ENCODE measurements at regions not wholly inside any gene's neighbourhood (a gene's known extent, or its start where the extent isn't known, plus 50 kb on each side); places are given as distances from the start of the nearest gene placed in this dataset.

DNA sequence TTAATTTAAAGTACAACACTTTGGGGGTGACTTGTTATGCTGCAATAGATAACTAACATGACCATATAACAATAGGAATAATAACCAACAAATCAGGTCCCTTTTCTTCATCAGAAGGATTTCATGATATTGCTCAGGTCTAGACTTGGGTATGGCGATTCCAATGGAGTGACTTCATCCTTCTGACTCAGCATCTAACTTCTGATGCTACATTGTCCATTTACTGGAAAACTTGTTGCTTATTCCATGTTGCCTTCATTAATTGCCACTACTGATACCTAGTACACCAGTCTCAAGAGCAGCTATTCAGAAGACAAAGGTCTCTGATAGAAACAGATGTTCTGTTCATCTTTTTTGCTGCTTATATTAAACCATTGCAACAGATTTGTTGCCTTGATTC is 324.3 kb downstream of the TGFB2 start:
- in situ Hi-C loops (cut with MboI; ENCODE audit: low sequenced_read_pairs) = no loop called here

DNA sequence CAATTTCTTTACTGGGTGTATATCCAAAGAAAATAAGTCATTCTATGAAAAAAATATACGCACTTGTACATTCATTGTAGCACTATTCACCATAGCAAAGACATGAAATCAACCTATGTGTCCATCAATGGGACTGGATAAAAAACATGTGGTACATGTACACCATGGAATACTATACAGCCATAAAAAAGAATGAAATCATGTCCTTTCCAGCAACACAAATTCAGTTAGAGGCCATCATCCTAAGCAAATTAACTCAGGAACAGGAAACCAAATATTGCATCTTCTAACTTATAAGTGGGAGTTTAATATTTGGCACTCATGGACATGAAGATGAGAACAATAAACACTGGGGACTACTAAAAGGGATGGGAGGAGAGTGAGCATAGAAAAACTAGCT is 325.7 kb downstream of the TGFB2 start:
- in situ Hi-C loops (cut with MboI; ENCODE audit: low sequenced_read_pairs) = no loop called here

DNA sequence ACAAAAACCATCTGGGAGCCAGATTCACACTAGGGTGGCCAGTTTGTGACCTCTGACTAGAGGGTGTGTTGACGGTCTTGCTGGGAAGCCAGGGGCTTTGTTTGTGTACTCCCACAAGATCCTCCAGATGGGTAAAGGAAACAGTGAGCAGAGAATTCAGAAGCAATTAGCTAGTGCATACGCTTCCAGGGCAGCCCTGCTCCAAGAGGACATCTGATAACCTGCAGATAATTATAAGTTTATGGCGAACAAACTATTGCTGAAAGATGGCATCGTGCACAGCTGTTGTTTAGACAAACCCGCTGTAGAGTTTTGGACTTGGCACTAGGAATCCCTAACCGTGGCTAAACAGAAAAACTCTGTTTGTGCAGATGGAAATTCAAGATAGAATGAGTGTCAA is 326.4 kb downstream of the TGFB2 start:
- in situ Hi-C loops (cut with MboI; ENCODE audit: low sequenced_read_pairs) = no loop called here

DNA sequence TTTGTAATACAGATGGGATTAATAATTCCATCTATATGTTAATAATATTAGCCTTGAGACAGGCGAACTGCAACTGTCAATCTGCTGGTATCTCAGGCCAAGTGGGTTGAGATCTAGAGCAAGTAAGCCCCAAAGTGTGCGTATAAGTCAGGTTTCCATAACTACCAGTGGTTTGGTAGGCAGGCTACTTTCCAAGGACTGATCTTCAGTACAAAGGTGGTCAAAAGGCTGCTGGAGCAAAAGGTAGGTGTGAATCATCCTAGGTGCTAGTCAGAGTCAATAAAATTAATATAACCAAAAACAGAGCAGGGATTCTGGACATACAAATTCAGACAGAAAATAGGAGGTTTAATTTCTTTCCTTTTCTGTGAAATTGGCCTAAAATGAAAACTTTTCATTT is 328.0 kb downstream of the TGFB2 start:
- in situ Hi-C loops (cut with MboI; ENCODE audit: low sequenced_read_pairs) = no loop called here

DNA sequence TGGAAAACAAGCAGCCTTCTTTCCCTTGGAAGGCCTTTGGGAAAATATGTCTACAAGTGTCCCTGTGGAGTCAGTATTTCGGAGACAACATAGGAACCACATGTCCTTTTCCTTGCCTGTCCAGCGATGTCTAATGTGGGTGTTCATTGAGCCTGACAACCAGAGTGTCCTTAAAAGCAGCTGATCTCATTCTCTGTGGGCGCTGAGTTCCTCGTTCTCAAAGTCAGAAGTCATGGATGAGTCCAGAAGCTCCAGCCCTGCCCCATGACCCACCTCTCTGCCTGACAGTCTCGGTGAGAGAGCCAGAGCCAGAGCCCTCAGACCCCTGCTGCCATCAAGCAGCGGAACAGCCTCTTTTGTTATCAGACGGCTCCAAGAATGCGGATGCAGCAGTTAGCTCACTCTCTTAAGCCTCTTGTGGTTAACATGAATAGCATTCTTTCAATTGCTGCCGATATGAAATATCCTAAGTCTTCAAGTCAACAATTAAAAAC is 329.2 kb downstream of the TGFB2 start:
- in situ Hi-C loops (cut with MboI; ENCODE audit: low sequenced_read_pairs) = no loop called here

DNA sequence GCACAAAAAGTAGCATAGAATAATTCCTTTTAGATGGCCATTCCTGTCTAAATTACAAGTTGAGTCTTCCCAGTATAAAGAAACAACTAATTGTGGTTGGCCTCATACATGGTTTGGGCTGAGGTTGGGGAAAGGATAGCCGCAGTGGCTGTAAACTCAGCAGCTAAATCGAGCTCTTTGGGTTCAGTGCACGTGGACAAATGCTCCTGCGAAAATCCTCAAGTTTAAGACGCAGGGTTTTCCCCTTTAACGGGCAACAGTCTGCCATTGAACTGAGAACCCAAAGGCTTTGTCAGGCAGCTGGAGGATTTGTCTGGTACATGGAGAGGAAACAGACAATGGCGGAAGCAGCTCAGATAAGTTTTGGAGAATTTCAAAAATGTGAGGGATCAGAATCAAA is 331.9 kb downstream of the TGFB2 start:
- in situ Hi-C loops (cut with MboI; ENCODE audit: low sequenced_read_pairs) = no loop called here

DNA sequence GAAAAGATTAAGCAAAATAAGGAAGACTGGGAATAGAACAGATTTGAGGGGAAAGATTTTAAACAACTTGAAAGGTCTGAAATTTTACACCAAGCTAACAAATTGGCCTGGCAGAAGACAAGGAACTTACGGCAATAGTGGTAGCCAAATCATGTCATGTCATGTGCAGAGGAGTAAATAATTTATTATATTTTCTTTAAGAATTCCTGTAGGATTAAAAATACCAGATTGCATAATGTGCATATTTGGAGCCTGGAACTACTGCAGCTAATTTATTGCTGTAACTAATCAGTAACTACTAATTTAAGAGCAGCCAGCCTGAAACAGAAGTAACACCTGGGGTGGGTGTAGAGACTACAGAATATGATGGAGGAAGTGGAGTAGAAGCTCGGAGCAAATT is 334.3 kb downstream of the TGFB2 start:
- in situ Hi-C loops (cut with MboI; ENCODE audit: low sequenced_read_pairs) = no loop called here

DNA sequence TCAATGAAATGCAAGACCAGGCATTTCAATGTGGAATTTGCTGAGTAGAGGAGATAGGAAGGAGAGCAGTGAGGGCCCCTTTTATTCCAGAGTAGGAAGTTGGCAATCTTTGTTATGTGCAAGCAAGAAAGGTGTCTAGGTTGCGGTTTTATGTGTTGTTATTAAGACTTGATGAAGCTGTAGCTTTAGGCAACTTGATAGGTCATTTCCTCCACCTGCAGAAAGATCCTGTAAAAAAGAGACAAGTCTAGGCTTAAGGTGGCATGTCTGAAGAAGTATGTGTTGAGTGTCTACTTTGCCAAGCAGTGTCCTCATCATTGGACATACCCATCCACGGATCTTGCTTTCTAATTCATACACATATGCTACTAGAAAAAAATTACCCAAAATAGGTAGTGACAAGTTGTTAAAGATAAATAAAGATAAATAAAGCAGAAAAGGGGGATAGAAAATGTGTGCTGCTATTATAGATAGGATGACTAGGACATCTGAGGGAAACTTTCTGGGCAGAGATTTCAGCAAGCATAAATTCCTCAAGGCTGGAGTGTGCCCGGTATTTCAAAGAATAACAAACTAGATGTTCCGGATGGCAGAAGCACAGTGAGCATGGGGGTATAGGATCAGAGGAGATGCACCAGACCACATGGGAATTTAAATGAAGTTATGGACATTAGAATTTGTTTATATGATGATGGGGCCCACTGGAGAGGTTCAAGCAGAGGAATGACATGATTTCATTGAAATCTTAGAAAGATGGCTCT is 335.0 kb downstream of the TGFB2 start:
- in situ Hi-C loops (cut with MboI; ENCODE audit: low sequenced_read_pairs) = no loop called here

DNA sequence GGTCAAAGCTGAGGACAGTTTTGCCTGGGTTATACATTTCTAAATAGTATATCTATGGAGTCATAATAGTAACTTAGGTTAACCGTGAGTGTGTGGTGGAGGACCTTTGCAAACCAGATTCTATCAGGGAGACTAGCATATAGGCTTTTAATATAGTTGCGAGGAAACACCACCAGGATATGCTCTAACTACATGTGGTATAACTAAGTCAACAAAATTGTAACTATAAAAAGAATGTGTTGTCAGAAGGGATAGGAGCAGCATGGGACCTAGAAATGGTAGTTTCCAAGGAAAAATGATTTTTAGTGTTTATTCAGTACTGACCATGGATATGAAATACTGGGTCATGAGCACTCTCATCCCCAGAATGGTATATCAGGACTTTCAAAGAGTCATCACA is 338.1 kb downstream of the TGFB2 start:
- in situ Hi-C loops (cut with MboI; ENCODE audit: low sequenced_read_pairs) = no loop called here

DNA sequence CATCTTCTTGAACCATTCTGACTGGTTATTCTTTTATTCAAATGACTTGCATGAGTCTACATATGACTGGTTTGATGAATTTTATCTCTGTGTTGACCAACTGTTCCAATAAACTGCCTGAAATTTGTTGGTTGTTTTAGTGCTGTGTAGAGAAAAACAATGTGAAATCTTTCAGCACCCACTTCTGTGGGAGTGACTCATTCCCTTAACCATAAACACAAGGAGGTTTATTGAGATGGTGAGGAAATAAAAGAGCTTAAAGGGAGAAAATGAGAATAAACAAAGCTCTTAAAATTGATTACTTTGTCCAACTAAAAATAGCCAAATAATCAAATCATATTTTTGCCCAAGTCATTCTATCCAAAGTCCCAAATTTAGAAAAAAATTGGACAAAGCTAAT is 341.1 kb downstream of the TGFB2 start:
- in situ Hi-C loops (cut with MboI; ENCODE audit: low sequenced_read_pairs) = no loop called here

DNA sequence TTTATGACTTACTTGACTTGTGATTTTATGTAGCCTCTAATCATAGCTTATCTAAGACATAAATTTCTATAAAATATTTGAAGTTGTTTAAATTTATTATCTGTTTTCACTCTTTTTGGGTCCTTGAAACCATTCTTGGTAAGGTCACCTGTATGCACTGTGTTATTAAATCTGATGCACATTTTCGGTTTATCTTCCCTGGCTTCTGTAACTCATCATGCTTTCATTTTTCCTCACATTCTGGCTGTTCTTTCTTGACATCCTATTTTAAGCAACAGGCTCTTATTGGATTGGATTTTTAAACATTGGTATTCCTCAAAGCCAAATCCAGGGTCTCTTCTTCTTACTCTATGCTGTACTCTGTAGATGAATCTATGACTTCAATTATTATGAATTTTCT is 341.6 kb downstream of the TGFB2 start:
- in situ Hi-C loops (cut with MboI; ENCODE audit: low sequenced_read_pairs) = no loop called here

DNA sequence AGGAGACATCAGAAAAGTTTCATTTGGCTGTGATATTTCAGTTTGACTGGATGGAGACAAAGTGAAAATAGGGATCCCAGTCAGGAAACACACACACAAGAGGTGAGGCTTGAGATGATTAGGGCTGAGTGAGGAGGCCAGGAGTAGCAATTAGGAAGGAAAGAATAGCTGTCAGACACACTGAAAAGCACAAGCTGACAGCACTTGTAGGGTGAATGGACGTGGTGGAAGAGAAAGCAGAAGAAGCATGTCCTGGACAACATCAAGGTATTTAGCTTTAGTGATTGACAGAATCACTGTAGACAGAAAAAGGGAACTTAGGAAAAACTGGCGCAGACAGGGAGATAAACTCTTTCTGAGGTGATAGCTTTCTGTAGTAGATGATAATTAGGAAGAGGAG is 347.7 kb downstream of the TGFB2 start:
- in situ Hi-C loops (cut with MboI; ENCODE audit: low sequenced_read_pairs) = no loop called here

DNA sequence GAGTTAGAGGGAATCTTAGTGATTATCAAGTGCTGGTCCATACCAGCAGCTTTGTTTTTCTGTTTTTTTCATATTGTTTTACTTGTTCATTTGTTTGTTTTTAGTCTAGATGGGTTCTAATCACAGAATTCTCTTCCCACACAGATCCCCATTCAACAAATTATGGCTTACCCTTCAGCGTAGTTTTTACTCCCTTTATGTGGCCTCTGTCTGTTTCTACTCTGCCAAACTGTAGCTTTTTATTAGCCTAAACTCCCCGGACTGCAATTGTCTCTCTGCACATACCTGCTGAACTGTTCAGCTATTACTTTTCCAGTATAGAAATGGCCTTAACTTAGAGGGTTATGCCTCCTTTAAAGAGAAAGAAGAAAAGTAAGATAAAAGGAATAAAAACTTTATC is 348.5 kb downstream of the TGFB2 start:
- in situ Hi-C loops (cut with MboI; ENCODE audit: low sequenced_read_pairs) = no loop called here

DNA sequence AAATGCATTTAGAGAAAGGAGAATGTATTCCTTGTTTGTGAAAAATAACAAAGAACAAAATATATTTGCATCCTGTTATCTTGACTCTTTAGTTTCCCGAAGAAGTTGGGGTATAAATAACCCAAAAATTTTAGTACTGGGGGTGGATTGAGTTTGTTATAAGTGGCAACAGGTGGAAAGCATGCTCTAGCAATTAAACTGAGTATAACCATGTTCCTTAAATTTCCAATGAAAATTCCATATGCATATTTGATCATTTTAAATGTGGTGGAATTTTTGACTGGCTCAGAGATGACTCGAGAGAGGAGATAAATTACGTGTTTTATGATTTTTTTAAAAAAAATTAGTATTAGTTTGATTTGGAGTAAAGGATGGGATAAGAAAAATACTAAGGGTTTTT is 348.9 kb downstream of the TGFB2 start:
- in situ Hi-C loops (cut with MboI; ENCODE audit: low sequenced_read_pairs) = no loop called here

DNA sequence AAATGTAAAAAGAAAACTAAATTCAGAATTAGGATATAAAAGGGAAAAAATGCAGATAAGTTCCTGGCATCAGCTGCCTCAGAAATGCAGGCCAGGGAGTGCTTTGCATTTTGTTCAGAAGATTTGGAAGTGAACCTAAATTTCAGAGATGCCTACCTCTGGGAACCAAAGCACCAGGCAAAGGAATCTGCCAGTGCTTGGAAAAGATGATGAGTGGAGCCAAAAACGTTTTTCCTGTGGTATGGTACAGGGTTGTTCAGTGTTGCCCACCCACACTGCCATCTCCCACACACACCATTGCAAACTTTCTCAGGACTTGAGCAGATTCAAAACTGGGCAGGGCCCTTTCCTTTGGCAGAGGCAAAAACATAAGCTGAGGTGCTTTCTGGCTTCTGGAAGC is 349.5 kb downstream of the TGFB2 start:
- in situ Hi-C loops (cut with MboI; ENCODE audit: low sequenced_read_pairs) = no loop called here

DNA sequence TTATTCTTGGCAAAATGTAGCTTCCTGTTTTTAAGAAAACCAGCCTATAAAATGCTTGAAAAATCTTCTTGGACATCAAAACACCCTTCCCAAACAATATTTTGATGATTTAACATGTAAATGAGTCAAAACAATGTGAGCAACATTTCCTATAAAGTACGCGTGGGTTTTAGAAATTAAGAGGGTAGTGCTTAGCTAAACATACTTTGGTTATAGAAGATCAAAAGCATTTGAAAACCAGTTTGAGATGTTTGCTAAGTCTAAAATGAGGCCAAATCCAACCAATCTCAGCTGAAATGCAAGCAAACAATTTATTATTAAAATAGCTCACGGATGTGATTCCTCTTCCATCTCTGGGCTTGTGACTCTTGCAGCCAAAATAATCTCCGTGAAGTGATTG is 350.4 kb downstream of the TGFB2 start:
- in situ Hi-C loops (cut with MboI; ENCODE audit: low sequenced_read_pairs) = no loop called here

DNA sequence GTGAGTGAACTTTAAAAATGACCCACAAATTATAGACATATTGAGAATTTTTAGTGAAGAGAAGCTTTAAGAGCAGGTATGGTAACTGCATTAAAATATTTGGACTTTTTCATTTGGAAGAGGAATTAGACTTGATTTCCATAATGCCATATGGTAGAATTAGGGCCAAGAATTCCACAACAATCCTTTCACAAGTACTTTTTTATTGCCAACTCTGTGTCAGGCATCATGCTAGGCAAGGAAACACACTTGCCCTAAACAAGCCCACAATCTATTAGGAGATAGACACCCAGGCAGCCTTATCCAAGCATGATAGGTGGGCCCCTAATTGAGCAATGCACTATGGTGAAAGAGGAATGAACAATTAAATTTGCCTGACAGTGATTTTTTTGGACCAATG is 353.0 kb downstream of the TGFB2 start:
- in situ Hi-C loops (cut with MboI; ENCODE audit: low sequenced_read_pairs) = no loop called here

DNA sequence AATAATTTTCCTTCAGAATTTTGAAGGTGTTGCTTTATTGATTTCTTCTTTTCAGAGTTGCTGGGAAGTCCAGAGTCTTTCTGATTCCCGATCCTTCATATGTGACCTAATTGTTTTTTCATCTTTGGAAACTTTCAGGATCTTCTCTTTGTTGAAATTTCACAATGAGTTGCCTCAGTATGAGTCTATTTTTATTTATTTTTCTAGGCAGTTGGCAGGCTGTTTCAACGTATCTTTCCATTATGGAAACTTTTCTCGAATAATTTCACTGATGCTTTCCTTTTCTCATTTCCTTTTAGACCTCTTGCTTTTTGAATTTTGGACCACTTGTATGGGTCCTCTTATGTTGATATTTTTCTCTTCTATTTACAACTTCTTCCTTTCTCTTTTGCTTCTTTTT is 354.3 kb downstream of the TGFB2 start:
- in situ Hi-C loops (cut with MboI; ENCODE audit: low sequenced_read_pairs) = no loop called here

DNA sequence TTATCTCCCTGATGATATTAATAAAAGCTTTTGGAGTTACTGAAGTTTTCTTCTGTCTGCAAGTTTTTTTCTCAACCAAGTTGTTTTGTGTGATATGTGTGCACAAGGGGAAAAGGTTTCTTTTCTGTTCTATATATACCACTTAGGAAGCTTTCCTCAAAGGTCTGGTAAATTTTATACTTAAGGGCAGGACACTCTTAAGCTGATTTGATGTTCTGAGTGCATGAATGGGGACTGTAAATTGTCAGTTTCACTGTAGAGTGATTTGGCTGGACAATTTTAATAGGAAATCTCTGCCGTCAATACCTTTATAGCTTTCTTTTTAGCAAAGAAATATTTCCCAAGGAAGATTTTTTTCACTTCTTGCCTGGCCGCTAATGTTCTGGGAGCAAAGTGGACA is 354.7 kb downstream of the TGFB2 start:
- in situ Hi-C loops (cut with MboI; ENCODE audit: low sequenced_read_pairs) = no loop called here

DNA sequence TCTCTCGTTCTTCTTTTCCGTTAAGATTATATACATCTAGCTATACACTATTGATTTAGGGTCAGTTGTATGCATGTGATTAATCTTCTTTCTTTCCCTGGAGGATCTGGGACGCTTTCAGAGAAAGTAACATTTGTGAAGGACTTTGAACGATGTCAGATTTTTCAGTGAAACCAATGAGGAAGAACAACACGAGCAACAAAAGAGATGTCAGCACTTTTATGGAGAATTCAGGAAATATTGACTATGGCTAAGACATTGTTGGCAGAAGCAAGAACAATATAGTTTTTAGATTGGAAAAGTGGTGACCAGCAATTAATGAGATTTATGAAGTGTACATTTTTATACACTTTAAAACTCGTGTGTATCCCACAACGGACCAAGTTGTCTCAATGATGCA is 355.5 kb downstream of the TGFB2 start:
- in situ Hi-C loops (cut with MboI; ENCODE audit: low sequenced_read_pairs) = no loop called here

DNA sequence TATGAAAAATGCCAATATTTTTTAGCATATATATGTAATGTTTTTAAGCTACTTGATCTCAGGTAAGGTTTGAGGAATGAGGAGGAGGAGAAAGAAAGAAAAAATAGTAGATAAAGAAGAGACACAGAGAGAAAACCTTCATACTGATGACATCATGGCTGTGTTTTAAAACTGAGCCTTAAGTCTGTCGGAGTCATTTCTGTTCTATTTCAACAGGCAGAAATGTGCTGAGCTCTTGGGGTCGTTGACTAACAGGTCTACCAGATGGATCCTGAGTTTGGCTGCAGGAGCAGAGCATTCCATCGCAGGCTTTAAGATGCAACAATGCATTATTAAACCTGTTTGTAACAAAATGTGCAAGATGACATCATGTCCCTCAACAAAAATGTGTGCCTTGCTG is 356.0 kb downstream of the TGFB2 start:
- in situ Hi-C loops (cut with MboI; ENCODE audit: low sequenced_read_pairs) = no loop called here

DNA sequence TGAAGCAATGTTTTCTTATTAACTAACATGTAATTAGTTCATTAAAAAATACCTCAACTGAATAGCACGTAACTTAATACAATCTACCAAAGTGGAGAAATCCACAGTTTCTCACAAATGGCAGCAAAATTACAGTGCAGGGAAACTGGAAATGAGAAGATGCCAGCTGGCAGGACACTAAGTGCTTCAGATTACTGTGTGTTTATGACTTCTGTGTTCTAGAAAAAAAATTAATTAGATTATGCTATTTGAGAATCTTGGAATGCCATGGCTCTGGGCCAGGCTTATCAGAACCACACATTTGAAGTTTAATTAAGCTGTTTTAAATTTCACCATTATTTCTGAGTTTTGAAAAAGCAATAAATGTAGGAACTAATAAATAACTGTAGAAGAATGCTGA is 357.6 kb downstream of the TGFB2 start:
- in situ Hi-C loops (cut with MboI; ENCODE audit: low sequenced_read_pairs) = no loop called here

DNA sequence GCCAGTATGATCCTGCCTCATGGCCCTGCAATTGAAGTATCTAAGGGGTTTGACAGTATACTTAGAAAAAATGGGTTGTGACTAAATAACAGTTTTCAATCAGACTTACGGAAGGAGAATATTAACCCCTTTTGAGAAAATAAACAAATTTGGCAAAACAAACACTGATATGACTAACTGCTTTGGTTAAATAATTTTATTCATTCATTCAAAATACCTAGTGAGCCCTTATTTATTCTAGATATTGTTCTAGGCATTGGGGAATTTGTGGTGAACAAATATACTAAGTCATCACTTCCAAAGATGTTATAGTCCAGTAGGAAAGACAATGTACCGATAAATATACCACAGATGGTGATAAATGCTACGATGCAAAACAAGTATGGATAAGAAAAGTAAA is 358.7 kb downstream of the TGFB2 start:
- in situ Hi-C loops (cut with MboI; ENCODE audit: low sequenced_read_pairs) = no loop called here

Measured in HL-60/S4 (cell line).